T-cell (primary cell): ENCODE measurements at regions not wholly inside any gene's neighbourhood (a gene's known extent, or its start where the extent isn't known, plus 50 kb on each side); places are given as distances from the start of the nearest gene placed in this dataset.

Experiments used
- ATAC-seq, 4 experiments: fragments of 200-7000 bp in 3 of 4; fragments of 150-1000 bp in 1 of 4; cut with Tn5 transposase; replicated peaks in 1 of 4; 1 replicate in 3 of 4; 2 replicates in 1 of 4; pipeline ENCODE4 v1.10.0; 2021; ENCODE audit warnings: moderate library complexity in 3 of 4, mild to moderate bottlenecking in 2 of 4, moderate number of reproducible peaks in 1 of 4
- CTCF ChIA-PET, 2 donors: fragments of 300-600 bp; sonication (Branson Sonifier 250); formaldehyde crosslinking; loops; one replicate each; lab custom pipeline; 2022; ENCODE audit warnings: antibody characterized with exemption in 2 of 2; lab: Charles Lee
- POLR2A ChIA-PET, 2 donors: fragments of 300-600 bp; sonication (Branson Sonifier 250); formaldehyde crosslinking; loops; one replicate each; lab custom pipeline; 2022; ENCODE audit warnings: antibody characterized with exemption in 2 of 2; lab: Charles Lee
- DNase-seq, 35 experiments: peaks; one replicate each; pipeline versions ENCODE4 v3.0.0 to v3.0.0-alpha.2; 2013 to 2023
- H3K27ac ChIP-seq: one replicate; pipeline ENCODE4 v1.5.1; 2013; ENCODE audit warnings: low read length
- H3K27me3 ChIP-seq, 2 experiments: replicated peaks in 1 of 2; 1 replicate in 1 of 2; 2 replicates in 1 of 2; pipeline versions ENCODE4 v1.6.1 to v1.7.0; 2013; ENCODE audit warnings: low read length in 1 of 2, mixed read lengths in 1 of 2; ENCODE audit not compliant: control insufficient read depth in 2 of 2, insufficient read depth in 2 of 2; ENCODE audit errors: extremely low read depth in 1 of 2
- H3K36me3 ChIP-seq, 2 donors: 1 replicate in 1 of 2; 2 replicates in 1 of 2; pipeline versions ENCODE4 v1.6.1 to v1.7.0; 2013; ENCODE audit warnings: low read length in 1 of 2; ENCODE audit not compliant: control insufficient read depth in 2 of 2, insufficient read depth in 1 of 2; ENCODE audit errors: extremely low read depth in 1 of 2
- H3K4me1 ChIP-seq, 2 experiments: 1 replicate in 1 of 2; 2 replicates in 1 of 2; pipeline versions ENCODE4 v1.6.1 to v1.7.0; 2013; ENCODE audit warnings: low read length in 2 of 2, mixed read lengths in 1 of 2; ENCODE audit not compliant: insufficient read depth in 2 of 2, control insufficient read depth in 1 of 2; ENCODE audit errors: extremely low read depth in 1 of 2
- H3K4me3 ChIP-seq, 2 donors: 1 replicate in 1 of 2; 2 replicates in 1 of 2; pipeline versions ENCODE4 v1.5.1 to v1.7.0; 2013; ENCODE audit warnings: mild to moderate bottlenecking in 2 of 2, low read length in 1 of 2, moderate library complexity in 1 of 2; ENCODE audit not compliant: control insufficient read depth in 1 of 2; ENCODE audit errors: extremely low read depth in 1 of 2
- H3K9me3 ChIP-seq: 2 replicates; pipeline ENCODE4 v1.7.0; 2013
- H3K27ac Mint-ChIP-seq, 2 donors: one replicate each; pipeline ENCODE4 v1.8.0; 2020 to 2021; ENCODE audit warnings: mild to moderate bottlenecking in 2 of 2, mixed read lengths in 2 of 2
- H3K27me3 Mint-ChIP-seq, 2 donors: one replicate each; pipeline ENCODE4 v1.8.0; 2021 to 2022; ENCODE audit warnings: mixed read lengths in 2 of 2
- H3K36me3 Mint-ChIP-seq: one replicate; pipeline ENCODE4 v1.8.0; 2021; ENCODE audit warnings: mixed read lengths
- H3K4me1 Mint-ChIP-seq, 3 donors: one replicate each; pipeline ENCODE4 v1.8.0; 2020 to 2022; ENCODE audit warnings: mixed read lengths in 3 of 3, mild to moderate bottlenecking in 1 of 3
- H3K4me3 Mint-ChIP-seq, 3 donors: one replicate each; pipeline ENCODE4 v1.8.0; 2020 to 2022; ENCODE audit warnings: mild to moderate bottlenecking in 3 of 3, mixed read lengths in 3 of 3, moderate library complexity in 3 of 3
- H3K9me3 Mint-ChIP-seq, 3 donors: one replicate each; pipeline ENCODE4 v1.8.0; 2020 to 2022; ENCODE audit warnings: mixed read lengths in 3 of 3
- WGBS: methylation state at CpG from one replicate; pipeline ENCODE4 v1.1.5; 2013; ENCODE audit warnings: missing lambda C conversion rate; ENCODE audit not compliant: insufficient coverage; 5-methylcytosine and 5-hydroxymethylcytosine counted together

DNA sequence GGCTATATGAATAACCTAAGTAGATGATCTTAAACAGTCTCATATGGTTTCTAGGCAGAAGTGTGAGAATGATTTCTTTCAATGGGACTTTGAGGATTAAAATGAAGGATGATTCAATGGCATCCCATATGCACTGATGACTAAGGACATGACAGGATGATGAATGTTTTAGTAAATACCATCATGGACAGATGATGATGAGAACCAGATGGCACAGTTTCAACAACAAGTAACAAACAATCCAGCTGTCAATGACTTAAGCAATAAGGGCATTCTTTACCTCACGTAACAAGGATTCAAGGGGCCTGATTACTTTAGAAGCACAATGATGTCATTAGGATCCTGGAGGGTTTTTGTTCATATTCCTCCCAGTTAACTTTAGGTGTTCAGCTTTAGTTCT, 2678.4 kb downstream of the PCDH9 start:
- CTCF ChIA-PET, result no interaction called here
- no CpG with 5 or more reads among the region's 1 CpG for WGBS
- Histone ChIP-seq H3K36me3 (no peaks in the 10 kb centered on the region), H3K27me3 (no peaks in the 10 kb centered on the region), H3K4me3 (no peak overlapping the region), H3K9me3 (no peaks in the 10 kb centered on the region), H3K27ac (no peak overlapping the region), H3K4me1 (no peaks in the 10 kb centered on the region)
- Mint-ChIP-seq H3K4me1 (no peaks in the 10 kb centered on the region), H3K4me3 (no peak overlapping the region), H3K36me3 (no peaks in the 10 kb centered on the region), H3K9me3 (peaks cover 5 to 16% (median 5%) of the 10 kb centered on the region in 3 donors), H3K27ac (no peak overlapping the region), H3K27me3 (no peaks in the 10 kb centered on the region)
- POLR2A ChIA-PET, result no interaction called here
- ATAC-seq (no peak), DNase-seq (no peak)

DNA sequence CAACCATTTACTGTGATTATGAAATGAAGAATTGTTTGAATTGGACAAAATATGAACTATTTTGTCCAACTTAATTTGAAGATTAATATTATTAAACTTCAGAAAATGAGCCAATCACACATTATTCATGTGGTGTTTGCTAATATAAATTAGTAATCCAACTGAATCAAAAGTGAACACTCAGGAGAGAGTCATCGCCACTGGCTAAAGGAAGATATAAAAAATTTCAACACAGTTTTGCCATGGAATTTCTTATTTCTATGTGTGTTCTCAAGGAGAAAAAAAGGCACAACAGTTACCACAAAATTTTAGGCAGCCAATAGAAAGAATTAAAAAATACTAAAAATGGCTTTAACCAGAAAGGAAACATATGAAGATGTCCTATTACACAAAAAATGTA, 2683.8 kb downstream of the PCDH9 start:
- ChIA-PET CTCF (no interaction called here), POLR2A (no interaction called here)
- H3K4me3 ChIP-seq, result no peak overlapping the region
- H3K36me3 Mint-ChIP-seq, result no peaks in the 10 kb centered on the region
- no peaks in the 10 kb centered on the region for H3K9me3 ChIP-seq
- no CpG with 5 or more reads among the region's 1 CpG for WGBS
- no peaks in the 10 kb centered on the region for H3K36me3 ChIP-seq
- no peak overlapping the region for H3K27ac ChIP-seq
- H3K4me3 Mint-ChIP-seq, result no peak overlapping the region
- H3K9me3 Mint-ChIP-seq, result peaks cover 4 to 15% (median 4%) of the 10 kb centered on the region in 3 donors
- ATAC-seq, result no peak
- H3K27me3 ChIP-seq, result no peaks in the 10 kb centered on the region
- no peaks in the 10 kb centered on the region for H3K4me1 ChIP-seq
- no peak for DNase-seq
- no peak overlapping the region for H3K27ac Mint-ChIP-seq
- H3K27me3 Mint-ChIP-seq, result no peaks in the 10 kb centered on the region
- H3K4me1 Mint-ChIP-seq, result no peaks in the 10 kb centered on the region

DNA sequence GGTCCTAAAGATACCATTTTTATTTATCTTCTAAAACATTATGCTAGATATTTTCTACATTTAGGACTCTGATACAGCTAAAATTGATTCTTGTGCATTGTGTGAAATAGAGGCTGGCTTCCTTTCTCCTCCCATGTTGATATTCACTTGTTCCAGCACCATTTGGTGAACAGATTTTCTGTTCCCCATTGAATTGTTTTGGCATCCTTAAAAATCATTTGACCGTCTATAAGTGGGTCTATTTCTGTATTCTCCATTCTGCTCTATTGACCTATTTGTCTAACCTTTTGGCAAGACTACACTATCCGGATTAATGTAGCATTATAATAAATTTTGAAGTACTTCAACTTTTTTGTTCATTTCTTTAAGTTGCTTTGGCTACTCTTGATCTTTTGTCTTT, 2689.2 kb downstream of the PCDH9 start:
- no peak for ATAC-seq
- no CpG with 5 or more reads among the region's 2 CpGs for WGBS
- Mint-ChIP-seq H3K4me3 (no peak overlapping the region), H3K27me3 (no peaks in the 10 kb centered on the region), H3K36me3 (no peaks in the 10 kb centered on the region), H3K27ac (no peak overlapping the region), H3K4me1 (no peaks in the 10 kb centered on the region), H3K9me3 (peaks cover 4 to 10% (median 4%) of the 10 kb centered on the region in 3 donors)
- DNase-seq, result no peak
- Histone ChIP-seq H3K27ac (no peak overlapping the region), H3K9me3 (no peaks in the 10 kb centered on the region), H3K4me3 (no peak overlapping the region), H3K36me3 (no peaks in the 10 kb centered on the region), H3K4me1 (no peaks in the 10 kb centered on the region), H3K27me3 (no peaks in the 10 kb centered on the region)
- POLR2A ChIA-PET, result no interaction called here
- CTCF ChIA-PET, result no interaction called here

DNA sequence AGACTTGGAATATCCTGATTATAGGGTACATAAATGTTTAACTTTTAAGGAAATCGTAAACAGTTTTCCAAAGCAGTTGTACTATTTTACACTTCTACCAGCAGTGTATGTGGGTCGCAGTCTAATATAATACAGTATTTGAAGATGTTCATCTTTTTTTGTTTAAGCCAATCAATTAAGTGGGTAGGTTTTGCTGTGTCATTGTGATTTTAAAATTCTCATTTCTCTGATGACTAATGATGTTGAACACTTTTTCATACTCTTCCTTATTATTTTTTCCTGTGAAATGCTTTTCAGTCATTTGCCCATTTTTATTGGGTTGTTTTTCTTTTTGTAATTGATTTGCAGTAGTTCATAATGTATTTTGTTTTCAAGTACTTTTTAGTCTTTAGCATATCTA, 2689.7 kb downstream of the PCDH9 start:
- Mint-ChIP-seq H3K4me3 (no peak overlapping the region), H3K27ac (no peak overlapping the region), H3K9me3 (peaks cover 4 to 10% (median 4%) of the 10 kb centered on the region in 3 donors), H3K27me3 (no peaks in the 10 kb centered on the region), H3K36me3 (no peaks in the 10 kb centered on the region), H3K4me1 (no peaks in the 10 kb centered on the region)
- ChIA-PET CTCF (no interaction called here), POLR2A (no interaction called here)
- Histone ChIP-seq H3K27ac (no peak overlapping the region), H3K27me3 (no peaks in the 10 kb centered on the region), H3K9me3 (no peaks in the 10 kb centered on the region), H3K4me3 (no peak overlapping the region), H3K4me1 (no peaks in the 10 kb centered on the region), H3K36me3 (no peaks in the 10 kb centered on the region)
- no peak for DNase-seq
- ATAC-seq, result no peak
- WGBS, result no CpG with 5 or more reads among the region's 2 CpGs

DNA sequence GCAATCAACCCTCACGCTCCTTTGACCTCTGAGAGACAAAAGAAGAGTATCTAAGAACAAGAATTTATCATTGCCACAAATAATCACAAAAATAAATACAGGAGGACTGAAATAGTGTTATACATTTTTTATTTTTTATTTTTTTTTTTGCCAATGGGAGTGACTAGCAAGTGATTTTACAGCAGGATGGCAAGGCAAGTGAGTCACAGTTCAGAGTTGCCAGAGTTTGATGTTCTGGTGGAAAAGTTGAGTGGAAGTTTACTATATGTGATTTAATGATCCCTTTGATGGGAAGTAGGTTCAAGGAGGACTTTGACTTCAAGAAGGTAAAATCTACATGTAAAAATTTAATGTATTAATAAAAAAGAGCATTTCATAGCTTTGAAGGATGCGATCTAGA, 2691.4 kb downstream of the PCDH9 start:
- Mint-ChIP-seq H3K36me3 (no peaks in the 10 kb centered on the region), H3K27ac (no peak overlapping the region), H3K4me3 (no peak overlapping the region), H3K27me3 (no peaks in the 10 kb centered on the region), H3K9me3 (peaks cover 4 to 10% (median 4%) of the 10 kb centered on the region in 3 donors), H3K4me1 (no peaks in the 10 kb centered on the region)
- Histone ChIP-seq H3K27ac (no peak overlapping the region), H3K4me1 (no peaks in the 10 kb centered on the region), H3K4me3 (no peak overlapping the region), H3K36me3 (no peaks in the 10 kb centered on the region), H3K27me3 (no peaks in the 10 kb centered on the region), H3K9me3 (no peaks in the 10 kb centered on the region)
- ATAC-seq (no peak), DNase-seq (no peak)
- ChIA-PET CTCF (no interaction called here), POLR2A (no interaction called here)
- no CpG with 5 or more reads among the region's 2 CpGs for WGBS

DNA sequence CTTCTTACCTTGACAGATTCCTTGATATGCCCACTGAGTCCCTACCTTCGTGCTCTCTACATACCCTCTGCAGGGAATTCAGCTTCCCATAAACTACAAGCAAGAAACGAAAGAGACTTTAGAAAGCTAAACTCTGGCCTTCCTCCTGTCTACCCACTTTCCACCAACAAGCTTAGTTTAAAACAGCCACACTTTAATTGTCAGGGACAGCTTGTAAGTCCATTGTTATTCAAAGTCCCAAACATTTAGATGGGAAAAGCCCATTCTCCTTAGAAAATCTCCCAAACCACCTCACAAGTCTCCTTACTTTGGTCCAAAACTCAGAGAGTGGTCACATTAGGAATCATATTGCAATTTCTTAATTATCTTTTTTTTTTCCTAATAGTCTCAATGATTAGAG, 2695.8 kb downstream of the PCDH9 start:
- no peak for ATAC-seq
- Histone ChIP-seq H3K4me3 (no peak overlapping the region), H3K9me3 (no peaks in the 10 kb centered on the region), H3K27ac (no peak overlapping the region), H3K4me1 (no peaks in the 10 kb centered on the region), H3K36me3 (no peaks in the 10 kb centered on the region), H3K27me3 (no peaks in the 10 kb centered on the region)
- no peak for DNase-seq
- H3K4me1 Mint-ChIP-seq, result no peaks in the 10 kb centered on the region
- ChIA-PET POLR2A (no interaction called here), CTCF (no interaction called here)
- 63% methylated on average over 2 of the region's 2 CpGs for WGBS
- H3K27ac Mint-ChIP-seq, result no peak overlapping the region
- H3K36me3 Mint-ChIP-seq, result no peaks in the 10 kb centered on the region
- H3K27me3 Mint-ChIP-seq, result no peaks in the 10 kb centered on the region
- H3K4me3 Mint-ChIP-seq, result no peak overlapping the region
- H3K9me3 Mint-ChIP-seq, result peaks cover 0 to 3% (median 0%) of the 10 kb centered on the region in 3 donors

DNA sequence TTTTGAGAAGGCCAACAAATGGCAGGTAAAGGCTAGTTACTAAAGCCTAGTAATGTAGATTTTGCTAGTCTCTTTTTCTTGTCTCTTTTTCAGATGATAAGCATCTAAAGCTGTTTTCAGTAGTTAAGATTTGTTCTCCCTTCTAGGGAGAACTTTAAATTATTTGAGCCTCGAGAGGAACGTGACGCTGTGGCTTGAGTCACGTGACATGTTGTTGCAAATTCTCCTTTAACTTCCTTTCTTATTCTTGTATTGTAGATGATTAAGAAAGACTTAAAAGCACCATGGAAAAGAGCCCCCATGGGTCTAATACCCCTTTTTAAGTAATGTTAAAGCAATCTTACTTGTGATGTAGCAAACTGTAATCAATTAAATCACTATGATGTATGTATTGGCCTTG, 2698.7 kb downstream of the PCDH9 start:
- CTCF ChIA-PET, result no interaction called here
- H3K36me3 Mint-ChIP-seq, result no peaks in the 10 kb centered on the region
- Histone ChIP-seq H3K4me1 (no peaks in the 10 kb centered on the region), H3K27ac (no peak overlapping the region), H3K4me3 (no peak overlapping the region), H3K9me3 (no peaks in the 10 kb centered on the region), H3K27me3 (no peaks in the 10 kb centered on the region), H3K36me3 (no peaks in the 10 kb centered on the region)
- POLR2A ChIA-PET, result no interaction called here
- H3K27ac Mint-ChIP-seq, result no peak overlapping the region
- DNase-seq (no peak), ATAC-seq (no peak)
- H3K4me1 Mint-ChIP-seq, result no peaks in the 10 kb centered on the region
- no CpG with 5 or more reads among the region's 4 CpGs for WGBS
- no peak overlapping the region for H3K4me3 Mint-ChIP-seq
- H3K27me3 Mint-ChIP-seq, result no peaks in the 10 kb centered on the region
- H3K9me3 Mint-ChIP-seq, result peaks cover 0 to 5% (median 0%) of the 10 kb centered on the region in 3 donors
